HCT116 (cell line): ENCODE measurements at regions not wholly inside any gene's neighbourhood (a gene's known extent, or its start where the extent isn't known, plus 50 kb on each side); places are given as distances from the start of the nearest gene placed in this dataset.
"Not testable (repeated sequence)": the region's sequence is repeated elsewhere in the genome, so short reads cannot be mapped to it uniquely, and the experiment has no call there.

Source experiments
- ATAC-seq: fragments of 200-7000 bp; cut with Tn5 transposase; 2 replicates; pipeline ENCODE4 v1.9.1; 2020; ENCODE audit warnings: mild to moderate bottlenecking, moderate library complexity
- BruUV-seq: library from RNA; stranded (reverse); fragments of 400-500 nt; replicated peaks from 2 replicates; lab custom pipeline; 2021; lab: Mats Ljungman, UMichigan
- CTCF ChIA-PET: fragments of 300-600 bp; sonication (Branson Sonifier 250); formaldehyde crosslinking; loops from one replicate; lab custom pipeline; 2021; ENCODE audit warnings: antibody characterized with exemption; lab: Charles Lee
- POLR2A ChIA-PET: fragments of 300-600, 350-600 bp; sonication (Branson Sonifier 250); formaldehyde crosslinking; loops from one replicate; lab custom pipeline; 2021; ENCODE audit warnings: antibody characterized with exemption; lab: Charles Lee
- RAD21 ChIA-PET, 2 experiments: fragments of 300-600 bp; sonication (Branson Sonifier 250); formaldehyde crosslinking; loops; one replicate each; lab custom pipeline; 2023; ENCODE audit warnings: low total read pairs in 2 of 2; ENCODE audit not compliant: uncharacterized antibody in 2 of 2, unreplicated experiment in 2 of 2, low non-redundant PET in 1 of 2; lab: Charles Lee
- DNase-seq: peaks from one replicate; pipeline ENCODE4 v3.0.0-alpha.2; 2010; ENCODE audit warnings: low read depth, low spot score
- H2AFZ ChIP-seq: fragments of 200-600 bp; shearing (Covaris generic), sonication (generic); 2 replicates; pipeline ENCODE4 v1.6.1; 2017; ENCODE audit warnings: low read depth, mixed run types, mixed read lengths, antibody characterized with exemption, low read length; ENCODE audit not compliant: poor library complexity, severe bottlenecking
- H3K27ac ChIP-seq: 2 replicates; pipeline ENCODE4 v1.5.1; 2012; ENCODE audit warnings: low read depth, low read length
- H3K27me3 ChIP-seq: fragments of 200-600 bp; sonication (generic); 2 replicates; pipeline ENCODE4 v1.6.1; 2016; ENCODE audit warnings: mixed run types, low read length, mixed read lengths; ENCODE audit not compliant: insufficient read depth
- H3K36me3 ChIP-seq, 2 experiments: fragments of 200-500 bp in 1 of 2; fragments of 200-600 bp in 1 of 2; sonication (Bioruptor generic) in 1 of 2; sonication (generic) in 1 of 2; 2 replicates each; pipeline versions ENCODE4 v1.5.1 to v1.6.1; 2014 to 2016; ENCODE audit warnings: low read length in 2 of 2, inconsistent platforms in 1 of 2, mixed read lengths in 1 of 2, mixed run types in 1 of 2; ENCODE audit not compliant: insufficient read depth in 2 of 2, control insufficient read depth in 1 of 2
- H3K4me1 ChIP-seq, 2 experiments: fragments of 200-600 bp in 1 of 2; sonication (generic) in 1 of 2; 2 replicates each; pipeline versions ENCODE4 v1.5.1 to v1.6.1; 2012 to 2017; ENCODE audit warnings: low read length in 2 of 2, inconsistent platforms in 1 of 2, mild to moderate bottlenecking in 1 of 2, mixed read lengths in 1 of 2, mixed run types in 1 of 2, moderate library complexity in 1 of 2; ENCODE audit not compliant: insufficient read depth in 2 of 2, control insufficient read depth in 1 of 2
- H3K4me2 ChIP-seq: fragments of 200-600 bp; sonication (generic); 2 replicates; pipeline ENCODE4 v1.6.1; 2017; ENCODE audit warnings: mixed run types, low read length, mixed read lengths
- H3K4me3 ChIP-seq, 2 experiments: fragments of 200-600 bp in 1 of 2; sonication (generic) in 1 of 2; replicated peaks in 1 of 2; 2 replicates each; pipeline ENCODE4 v1.5.1; 2011 to 2016; ENCODE audit warnings: low read length in 2 of 2, control low read depth in 1 of 2, low read depth in 1 of 2, mild to moderate bottlenecking in 1 of 2, mixed read lengths in 1 of 2, mixed run types in 1 of 2
- H3K79me2 ChIP-seq: fragments of 200-600 bp; sonication (generic); 2 replicates; pipeline ENCODE4 v1.6.1; 2017; ENCODE audit warnings: mild to moderate bottlenecking, mixed run types, low read length, moderate library complexity, mixed read lengths; ENCODE audit not compliant: insufficient read depth
- H3K9ac ChIP-seq: fragments of 200-600 bp; sonication (generic); 2 replicates; pipeline ENCODE4 v1.6.1; 2016; ENCODE audit warnings: low read length, mixed read lengths
- H3K9me2 ChIP-seq: fragments of 200-600 bp; sonication (generic), shearing (Covaris generic); 2 replicates; pipeline ENCODE4 v1.6.1; 2017; ENCODE audit warnings: mixed run types, mild to moderate bottlenecking, moderate library complexity; ENCODE audit not compliant: insufficient read depth
- H3K9me3 ChIP-seq, 2 experiments: fragments of 200-500 bp in 1 of 2; fragments of 200-600 bp in 1 of 2; sonication (Bioruptor generic) in 1 of 2; sonication (generic) in 1 of 2; 2 replicates each; pipeline ENCODE4 v1.6.1; 2014 to 2017; ENCODE audit warnings: low read length in 2 of 2, mixed read lengths in 2 of 2, inconsistent platforms in 1 of 2, low read depth in 1 of 2, mild to moderate bottlenecking in 1 of 2, mixed run types in 1 of 2, moderate library complexity in 1 of 2; ENCODE audit not compliant: control insufficient read depth in 1 of 2, insufficient read depth in 1 of 2
- H4K20me1 ChIP-seq: fragments of 200-600 bp; sonication (generic), shearing (Covaris generic); 2 replicates; pipeline ENCODE4 v1.6.1; 2017; ENCODE audit warnings: mixed run types, mild to moderate bottlenecking, moderate library complexity; ENCODE audit not compliant: insufficient read depth
- CBX3 ChIP-seq: IDR thresholded peaks from 2 replicates; pipeline ENCODE4 v1.6.1; 2012; ENCODE audit warnings: low read depth
- CEBPB ChIP-seq: IDR thresholded peaks from 2 replicates; pipeline ENCODE4 v1.6.1; 2012; ENCODE audit warnings: low read depth
- EGR1 ChIP-seq: IDR thresholded peaks from 2 replicates; pipeline ENCODE4 v1.6.1; 2012; ENCODE audit warnings: low read depth
- ELF1 ChIP-seq: IDR thresholded peaks from 2 replicates; pipeline ENCODE4 v1.6.1; 2012; ENCODE audit warnings: low read depth, borderline replicate concordance
- EZH2 ChIP-seq: fragments of 200-600 bp; sonication (generic); IDR thresholded peaks from 2 replicates; pipeline ENCODE4 v1.6.1; 2017; ENCODE audit warnings: antibody characterized with exemption, mixed run types
- JUND ChIP-seq: IDR thresholded peaks from 2 replicates; pipeline ENCODE4 v1.6.1; 2012
- POLR2A ChIP-seq: IDR thresholded peaks from 2 replicates; pipeline ENCODE4 v1.7.0; 2011; ENCODE audit warnings: borderline replicate concordance; ENCODE audit not compliant: insufficient read depth, insufficient read length; ENCODE audit errors: extremely low read depth
- SIN3A ChIP-seq: IDR thresholded peaks from 2 replicates; pipeline ENCODE4 v1.6.1; 2012; ENCODE audit warnings: low read depth
- SRF ChIP-seq: IDR thresholded peaks from 2 replicates; pipeline ENCODE4 v1.6.1; 2012; ENCODE audit warnings: low read depth
- TCF7L2 ChIP-seq: IDR thresholded peaks from 2 replicates; pipeline ENCODE4 v1.7.0; 2011; ENCODE audit warnings: borderline replicate concordance, inconsistent platforms; ENCODE audit not compliant: insufficient read depth, insufficient read length; ENCODE audit errors: extremely low read depth
- ZBTB33 ChIP-seq: IDR thresholded peaks from 2 replicates; pipeline ENCODE4 v1.6.1; 2011; ENCODE audit warnings: mild to moderate bottlenecking, low read length, moderate library complexity; ENCODE audit not compliant: insufficient replicate concordance; ENCODE audit errors: extremely low read depth
- ZFX ChIP-seq: fragments of 450-650 bp; IDR thresholded peaks from 2 replicates; pipeline ENCODE4 v1.6.1; 2017
- intact Hi-C: fragments of 100-400 bp; cut with micrococcal nuclease; formaldehyde crosslinking; loops from 2 replicates; pipeline ENCODE4 v1.10.0; 2022

- H3K9me3 ChIP-seq, result no peaks in the 10 kb centered on the region
- no peak overlapping the region for H3K27ac ChIP-seq
- no peaks in the 10 kb centered on the region for H3K9me2 ChIP-seq
- H2AFZ ChIP-seq, result no peak overlapping the region
- CTCF ChIA-PET, result no interaction called here
- ATAC-seq, result no peak
- no peaks in the 10 kb centered on the region for H3K79me2 ChIP-seq
- DNase-seq, result no peak
- BruUV-seq, result no TSS peak
- TF ChIP-seq SIN3A, result no peak
- H4K20me1 ChIP-seq, result no peaks in the 10 kb centered on the region
- H3K4me1 ChIP-seq, result no peaks in the 10 kb centered on the region
- H3K9ac ChIP-seq, result no peak overlapping the region
- no peak overlapping the region for H3K4me2 ChIP-seq
- intact Hi-C loops, result no loop called here
- no peaks in the 10 kb centered on the region for H3K36me3 ChIP-seq
- no peak overlapping the region for H3K4me3 ChIP-seq
- RAD21 ChIA-PET, result no interaction called here
- H3K27me3 ChIP-seq, result no peaks in the 10 kb centered on the region
- POLR2A ChIA-PET, result no interaction called here
Observed at GRCh38 chrX:82742351-82742750, 765.7 kb upstream of the POU3F4 start.

GRCh38 chrX:82745725-82746124 lies 762.4 kb upstream of the POU3F4 start:
- H3K9ac ChIP-seq, H3K4me1 ChIP-seq, POLR2A ChIA-PET, H3K9me3 ChIP-seq, H3K27ac ChIP-seq, DNase-seq, H3K4me2 ChIP-seq, H4K20me1 ChIP-seq, H3K9me2 ChIP-seq, H3K27me3 ChIP-seq, intact Hi-C loops, ATAC-seq, H3K79me2 ChIP-seq, CTCF ChIA-PET, H2AFZ ChIP-seq, H3K4me3 ChIP-seq, BruUV-seq, RAD21 ChIA-PET, H3K36me3 ChIP-seq: not testable (repeated sequence)

GRCh38 chrX:82748906-82749505 lies 759.1 kb upstream of the POU3F4 start:
- no peaks in the 10 kb centered on the region for H3K79me2 ChIP-seq
- no peaks in the 10 kb centered on the region for H3K9me3 ChIP-seq
- H3K4me2 ChIP-seq, result peak overlapping the region; percentile 19
- H3K9ac ChIP-seq, result no peak overlapping the region
- CTCF ChIA-PET, result no interaction called here
- ATAC-seq (no peak), DNase-seq (no peak)
- H3K4me3 ChIP-seq, result no peak overlapping the region
- no TSS peak for BruUV-seq
- RAD21 ChIA-PET, result no interaction called here
- no peaks in the 10 kb centered on the region for H4K20me1 ChIP-seq
- H3K27me3 ChIP-seq, result no peaks in the 10 kb centered on the region
- intact Hi-C loops, result no loop called here
- H3K9me2 ChIP-seq, result no peaks in the 10 kb centered on the region
- H2AFZ ChIP-seq, result peak overlapping the region; percentile 35
- no peaks in the 10 kb centered on the region for H3K36me3 ChIP-seq
- H3K27ac ChIP-seq, result no peak overlapping the region
- peaks cover 0 to 7% of the 10 kb centered on the region in 2 experiments; a peak in 1 of 4 replicates for H3K4me1 ChIP-seq
- POLR2A ChIA-PET, result no interaction called here
- no peak for TF ChIP-seq JUND
- no peak for TF ChIP-seq CBX3
- TF ChIP-seq ZFX, result no peak
- no peak for TF ChIP-seq EZH2
- TF ChIP-seq ELF1, result no peak
- no peak for TF ChIP-seq SRF
- no peak for TF ChIP-seq POLR2A
- TF ChIP-seq ZBTB33, result no peak
- no peak for TF ChIP-seq SIN3A
- no peak for TF ChIP-seq EGR1
- no peak for TF ChIP-seq CEBPB
- no peak for TF ChIP-seq TCF7L2
